GM21360 (cell line): ENCODE measurements at regions not wholly inside any gene's neighbourhood (a gene's known extent, or its start where the extent isn't known, plus 50 kb on each side); places are given as distances from the start of the nearest gene placed in this dataset.
"Not testable (repeated sequence)": the region's sequence is repeated elsewhere in the genome, so short reads cannot be mapped to it uniquely, and the experiment has no call there.

Experiments
- ATAC-seq: cut with Tn5 transposase; IDR thresholded peaks from one replicate; pipeline ENCODE4 v1.9.1; 2021; ENCODE audit warnings: mild to moderate bottlenecking, moderate library complexity; ENCODE audit not compliant: unreplicated experiment

GRCh38 chr10:44278837-44279324 is 106.0 kb downstream of the CXCL12 start:
- ATAC-seq, result no peak

GRCh38 chr10:44268435-44268948 is 116.4 kb downstream of the CXCL12 start:
- ATAC-seq, result not testable (repeated sequence)

GRCh38 chr10:44267007-44267406 is 117.9 kb downstream of the CXCL12 start:
- no peak for ATAC-seq

DNA sequence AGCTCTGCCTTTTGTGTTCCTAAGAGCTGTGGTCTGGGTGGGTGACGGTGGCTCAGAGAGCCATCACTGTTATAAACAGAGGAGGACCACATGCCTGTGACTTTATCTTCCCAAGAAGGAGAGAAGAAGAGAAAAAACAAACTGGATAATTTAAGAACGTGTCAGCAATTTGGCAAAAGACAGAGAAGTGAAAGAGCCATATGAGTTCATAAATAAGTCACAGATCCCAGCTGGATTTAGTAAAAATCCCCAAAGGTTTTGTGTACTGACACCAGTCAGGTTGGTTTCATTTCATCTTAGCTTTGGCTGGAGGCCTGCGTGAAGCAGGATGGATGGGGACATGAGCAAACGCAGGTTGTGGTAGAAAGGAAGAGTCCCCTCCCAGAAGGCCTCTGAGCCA is 120.7 kb downstream of the CXCL12 start:
- ATAC-seq, result no peak

DNA sequence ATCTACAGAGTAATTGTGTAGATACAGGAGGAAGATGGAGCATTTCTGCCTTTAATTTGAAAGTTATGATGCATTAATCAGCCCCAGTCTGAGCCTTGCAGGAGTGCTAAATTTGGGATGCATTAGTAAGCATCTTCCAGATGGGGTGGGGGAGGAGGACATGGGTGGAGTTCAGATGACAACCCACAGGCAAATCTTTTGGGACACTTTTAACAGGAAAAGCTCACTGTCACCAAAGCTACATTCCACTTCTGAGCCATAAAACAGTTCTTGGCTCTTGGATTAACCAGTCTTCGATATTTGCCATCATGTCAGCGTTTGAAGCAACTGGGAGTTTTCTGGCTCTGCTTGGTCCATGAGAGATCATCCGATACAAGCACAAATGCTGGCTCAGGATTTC is 121.1 kb downstream of the CXCL12 start:
- ATAC-seq, result no peak

GRCh38 chr10:44262551-44263251 is 122.2 kb downstream of the CXCL12 start:
- ATAC-seq, result no peak

- peak; percentile 37 for ATAC-seq
These were observed 123.0 kb downstream of the CXCL12 start for GRCh38 chr10:44261710-44262455.

DNA sequence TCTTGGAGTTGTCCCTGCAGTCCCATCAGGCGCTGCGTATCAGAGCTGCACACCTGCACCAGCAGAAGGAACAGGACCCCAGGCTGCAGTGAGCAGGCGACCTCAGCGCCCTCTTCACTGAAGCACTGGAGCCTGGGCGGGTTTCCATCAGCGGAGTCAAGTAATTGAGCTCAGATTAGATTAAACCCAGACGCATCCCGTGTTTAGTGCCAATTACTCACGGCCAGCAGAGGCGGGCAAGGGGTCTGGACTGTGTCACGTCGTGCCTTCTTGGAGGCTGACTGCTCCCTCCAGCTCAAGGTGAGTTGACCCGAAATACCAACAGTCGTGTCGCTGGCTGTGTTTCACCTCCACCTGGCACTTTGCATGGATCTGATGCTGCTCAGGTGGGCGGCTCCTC is 123.6 kb downstream of the CXCL12 start:
- ATAC-seq, result no peak

GRCh38 chr10:44260286-44260928 is 124.5 kb downstream of the CXCL12 start:
- no peak for ATAC-seq

DNA sequence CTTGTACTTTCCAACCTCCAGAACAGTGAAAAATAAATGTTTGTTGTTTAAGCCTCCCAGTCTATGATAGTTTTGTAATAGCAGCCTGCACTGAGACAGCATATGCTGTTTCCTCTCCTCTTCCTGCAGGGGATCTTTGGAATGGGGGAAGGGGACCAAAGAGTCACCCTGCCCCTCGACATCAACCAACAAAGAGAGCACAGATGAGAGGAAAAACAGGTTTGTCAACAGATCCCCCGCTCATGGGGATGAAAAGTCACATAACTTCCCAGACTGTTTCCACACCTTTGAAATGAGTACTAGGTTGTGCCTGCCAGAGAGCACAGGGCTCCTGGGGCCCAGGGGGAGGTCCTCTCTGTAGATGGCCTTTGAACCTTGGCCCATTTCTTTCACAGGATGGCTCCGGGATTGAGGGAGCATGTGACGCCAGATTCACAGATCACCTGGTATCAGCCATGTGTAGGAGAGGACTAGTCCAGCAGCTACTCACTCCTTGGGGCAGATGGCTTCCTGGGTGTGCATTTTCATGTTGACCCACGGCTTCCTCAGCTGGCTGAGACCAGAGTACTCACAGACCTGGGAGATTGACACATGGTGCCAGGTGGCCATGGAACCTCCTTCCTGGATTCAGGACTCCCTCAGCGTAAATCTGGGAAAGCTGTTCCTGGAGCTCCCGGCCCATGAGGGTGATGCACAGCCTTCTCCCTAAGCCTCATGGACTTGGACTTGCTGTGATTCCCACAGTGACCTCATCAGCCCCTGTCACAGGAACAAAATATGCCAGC is 125.6 kb downstream of the CXCL12 start:
- ATAC-seq, result no peak

DNA sequence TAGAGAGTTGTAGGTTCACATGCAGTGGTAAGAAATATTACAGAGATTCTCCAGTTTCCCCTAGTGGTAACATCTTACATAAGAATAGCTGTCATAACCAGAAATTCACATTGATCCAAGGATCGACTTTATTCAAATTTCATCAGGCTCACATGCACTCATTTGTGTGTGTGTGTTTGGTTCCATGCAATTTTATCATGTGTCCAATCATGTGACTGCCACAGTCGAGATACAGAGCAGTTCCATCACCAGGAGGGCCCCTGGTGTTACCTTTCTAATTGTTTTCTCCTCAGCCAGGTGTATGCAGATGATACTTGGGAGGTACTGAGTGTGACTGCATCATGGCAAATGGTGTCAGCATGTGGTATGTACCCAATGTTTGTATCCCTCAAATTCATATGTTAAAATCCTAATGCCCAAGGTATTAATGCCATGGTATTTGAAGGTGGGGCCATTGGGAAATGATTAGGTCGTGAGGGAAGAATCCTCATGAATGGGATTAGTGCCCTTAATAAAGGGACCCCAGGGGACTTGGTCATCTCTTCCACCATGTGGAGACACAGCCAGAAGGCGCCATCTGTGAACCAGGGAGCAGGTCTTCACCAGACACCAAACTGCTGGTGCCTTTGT is 126.3 kb downstream of the CXCL12 start:
- no peak for ATAC-seq

GRCh38 chr10:44258019-44258418 is 126.9 kb downstream of the CXCL12 start:
- no peak for ATAC-seq

- no peak for ATAC-seq
These were observed 131.0 kb downstream of the CXCL12 start for GRCh38 chr10:44253769-44254462.

- ATAC-seq, result not testable (repeated sequence)
These were observed 132.3 kb downstream of the CXCL12 start for GRCh38 chr10:44252631-44253030.

DNA sequence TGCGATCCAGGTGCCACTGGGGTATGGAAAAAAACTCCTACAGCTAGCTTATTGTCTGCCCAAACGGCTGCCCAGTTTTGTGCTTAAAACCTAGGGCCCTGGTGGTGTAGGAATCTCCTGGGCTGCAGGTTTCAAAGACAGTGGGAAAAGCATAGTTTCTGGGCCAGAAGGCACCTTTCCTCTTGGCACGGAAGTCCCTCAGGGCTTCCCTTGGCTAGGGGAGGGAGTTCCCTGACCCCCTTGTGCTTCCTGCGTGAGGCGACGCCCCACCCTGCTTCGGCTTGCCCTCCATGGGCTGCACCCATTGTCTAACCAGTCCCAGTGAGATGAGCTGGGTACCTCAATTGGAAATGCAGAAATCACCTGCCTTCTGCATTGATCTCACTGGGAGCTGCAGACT is 135.0 kb downstream of the CXCL12 start:
- not testable (repeated sequence) for ATAC-seq

GRCh38 chr10:44249490-44249889 is 135.4 kb downstream of the CXCL12 start:
- ATAC-seq, result no peak

GRCh38 chr10:44246700-44247099 is 138.2 kb downstream of the CXCL12 start:
- ATAC-seq, result not testable (repeated sequence)

DNA sequence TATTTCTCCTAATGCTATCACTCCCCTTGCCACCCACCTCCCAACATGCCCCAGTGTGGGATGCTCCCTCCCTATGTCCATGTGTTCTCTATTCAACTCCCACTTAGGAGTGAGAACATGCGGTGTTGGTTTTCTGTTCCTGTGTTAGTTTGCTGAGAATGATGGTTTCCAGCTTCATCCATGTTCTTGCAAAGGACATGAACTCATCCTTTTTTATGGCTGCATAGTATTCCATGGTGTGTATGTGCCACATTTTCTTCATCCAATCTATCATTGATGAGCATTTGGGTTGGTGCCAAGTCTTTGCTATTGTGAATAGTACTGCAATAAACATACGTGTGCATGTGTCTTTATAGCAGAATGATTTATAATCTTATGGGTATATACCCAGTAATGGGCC is 138.6 kb downstream of the CXCL12 start:
- ATAC-seq, result not testable (repeated sequence)

DNA sequence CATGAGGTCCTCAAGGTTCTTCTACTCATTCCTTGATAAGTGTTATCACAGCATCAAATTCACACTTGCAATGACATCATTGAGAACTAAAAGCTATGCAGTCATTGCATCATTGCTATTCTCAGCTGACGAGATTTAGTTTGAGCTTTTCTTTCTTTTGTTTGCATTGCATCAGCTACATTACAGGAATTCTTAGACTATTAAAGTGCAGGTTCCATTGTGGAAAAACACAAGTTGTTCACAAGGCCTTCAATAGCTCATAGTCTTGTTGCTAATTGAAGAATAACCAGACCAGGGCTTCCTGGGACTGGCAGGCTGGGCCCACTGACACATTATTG is 139.3 kb downstream of the CXCL12 start:
- ATAC-seq, result no peak
